H1 (cell line): ENCODE measurements at regions not wholly inside any gene's neighbourhood (a gene's known extent, or its start where the extent isn't known, plus 50 kb on each side); places are given as distances from the start of the nearest gene placed in this dataset.

ENCODE experiments used
- CTCF ChIA-PET: fragments of 300-600 bp; sonication (Branson Sonifier 250); formaldehyde crosslinking; loops from one replicate; lab custom pipeline; 2021; ENCODE audit not compliant: partially characterized antibody; lab: Charles Lee
- POLR2A ChIA-PET: fragments of 300-600 bp; sonication (Branson Sonifier 250); formaldehyde crosslinking; loops from one replicate; lab custom pipeline; 2021; ENCODE audit warnings: inconsistent platforms; ENCODE audit not compliant: partially characterized antibody; lab: Charles Lee
- DNase-seq, 2 experiments: peaks; one replicate each; pipeline versions ENCODE4 v3.0.0 to v3.0.0-alpha.2; 2010 to 2022; ENCODE audit warnings: low spot score in 2 of 2, low read depth in 1 of 2, mixed read lengths in 1 of 2
- FAIRE-seq: peaks from 2 replicates; lab custom pipeline; 2011; peaks lifted over from hg19 to GRCh38; lab: Jason Lieb, UNC
- H2AFZ ChIP-seq: 2 replicates; pipeline ENCODE4 v1.8.1; 2012; ENCODE audit warnings: low read length, inconsistent platforms
- H2AK5ac ChIP-seq: 2 replicates; pipeline ENCODE4 v1.6.1; 2013; ENCODE audit warnings: low read depth, low read length
- H2BK120ac ChIP-seq: replicated peaks from 2 replicates; pipeline ENCODE3; 2013; ENCODE audit warnings: low read depth, low read length, inconsistent platforms
- H2BK12ac ChIP-seq: 2 replicates; pipeline ENCODE4 v1.6.1; 2013; ENCODE audit warnings: low read depth, low read length
- H2BK15ac ChIP-seq: 2 replicates; pipeline ENCODE4 v1.6.1; 2013; ENCODE audit warnings: low read length
- H2BK20ac ChIP-seq: 2 replicates; pipeline ENCODE4 v1.6.1; 2013; ENCODE audit warnings: low read length
- H2BK5ac ChIP-seq: 2 replicates; pipeline ENCODE4 v1.6.1; 2013; ENCODE audit warnings: low read depth, low read length
- H3K14ac ChIP-seq: 2 replicates; pipeline ENCODE4 v1.6.1; 2013; ENCODE audit warnings: inconsistent platforms; ENCODE audit not compliant: insufficient read length
- H3K18ac ChIP-seq: 2 replicates; pipeline ENCODE4 v1.6.1; 2013; ENCODE audit warnings: low read length; ENCODE audit errors: extremely low read depth
- H3K23ac ChIP-seq: 2 replicates; pipeline ENCODE4 v1.6.1; 2013; ENCODE audit warnings: inconsistent platforms; ENCODE audit not compliant: insufficient read length
- H3K23me2 ChIP-seq: 2 replicates; pipeline ENCODE4 v1.6.1; 2013; ENCODE audit warnings: low read depth, low read length
- H3K27ac ChIP-seq: 2 replicates; pipeline ENCODE4 v1.6.1; 2011; ENCODE audit warnings: low read depth, low read length, inconsistent platforms
- H3K27me3 ChIP-seq, 4 experiments: replicated peaks in 1 of 4; 1 replicate in 1 of 4; 2 replicates in 3 of 4; pipeline versions ENCODE4 v1.6.1 to v1.8.1; 2011 to 2013; ENCODE audit warnings: low read length in 3 of 4, mild to moderate bottlenecking in 3 of 4, inconsistent platforms in 2 of 4, mixed read lengths in 2 of 4, moderate library complexity in 1 of 4; ENCODE audit not compliant: control insufficient read depth in 3 of 4, insufficient read depth in 3 of 4; ENCODE audit errors: extremely low read depth in 1 of 4
- H3K36me3 ChIP-seq, 4 experiments: 2 replicates each; pipeline versions ENCODE4 v1.6.1 to v1.8.1; 2011 to 2013; ENCODE audit warnings: mild to moderate bottlenecking in 4 of 4, low read length in 3 of 4, moderate library complexity in 2 of 4, control low read depth in 1 of 4, inconsistent platforms in 1 of 4; ENCODE audit not compliant: insufficient read depth in 4 of 4, control insufficient read depth in 2 of 4
- H3K4ac ChIP-seq: replicated peaks from 2 replicates; pipeline ENCODE3; 2013; ENCODE audit warnings: low read length, low read depth, mixed read lengths, inconsistent platforms; ENCODE audit not compliant: insufficient read length
- H3K4me1 ChIP-seq, 4 experiments: replicated peaks in 1 of 4; 1 replicate in 1 of 4; 2 replicates in 3 of 4; pipeline versions ENCODE4 v1.6.1 to v1.8.1; 2011 to 2013; ENCODE audit warnings: low read length in 3 of 4, inconsistent platforms in 2 of 4, mixed read lengths in 1 of 4; ENCODE audit not compliant: insufficient read depth in 4 of 4, control insufficient read depth in 3 of 4
- H3K4me2 ChIP-seq, 2 experiments: 2 replicates each; pipeline versions ENCODE4 v1.6.1 to v1.8.1; 2011 to 2013; ENCODE audit warnings: low read depth in 2 of 2, low read length in 2 of 2, control low read depth in 1 of 2, inconsistent platforms in 1 of 2, mild to moderate bottlenecking in 1 of 2; ENCODE audit not compliant: insufficient read depth in 1 of 2
- H3K4me3 ChIP-seq, 4 experiments: fragments of 200-600, 300-600 bp in 1 of 4; sonication (generic), shearing (Covaris generic), sonication (Bioruptor Twin) in 1 of 4; 2 replicates each; pipeline versions ENCODE4 v1.5.1 to v1.8.1; 2011 to 2016; ENCODE audit warnings: low read length in 4 of 4, low read depth in 3 of 4, control low read depth in 2 of 4, inconsistent platforms in 2 of 4, mild to moderate bottlenecking in 2 of 4, mixed read lengths in 1 of 4, moderate library complexity in 1 of 4; ENCODE audit not compliant: insufficient read depth in 2 of 4; ENCODE audit errors: extremely low read depth in 1 of 4
- H3K56ac ChIP-seq: replicated peaks from 2 replicates; pipeline ENCODE3; 2013; ENCODE audit warnings: low read depth, mild to moderate bottlenecking, mixed read lengths, low read length, inconsistent platforms; ENCODE audit not compliant: insufficient read length
- H3K79me1 ChIP-seq: 2 replicates; pipeline ENCODE4 v1.6.1; 2013; ENCODE audit warnings: low read depth, low read length, control low read depth
- H3K79me2 ChIP-seq, 2 experiments: 2 replicates each; pipeline versions ENCODE4 v1.6.1 to v1.8.1; 2012 to 2013; ENCODE audit warnings: low read length in 2 of 2, mild to moderate bottlenecking in 2 of 2, inconsistent platforms in 1 of 2; ENCODE audit not compliant: insufficient read depth in 2 of 2, control insufficient read depth in 1 of 2
- H3K9ac ChIP-seq, 4 experiments: replicated peaks in 1 of 4; 1 replicate in 1 of 4; 2 replicates in 3 of 4; pipeline versions ENCODE4 v1.6.1 to v1.8.1; 2011 to 2013; ENCODE audit warnings: low read depth in 3 of 4, low read length in 3 of 4, control low read depth in 2 of 4, mild to moderate bottlenecking in 2 of 4, moderate library complexity in 2 of 4, inconsistent platforms in 1 of 4; ENCODE audit errors: extremely low read depth in 1 of 4
- H3K9me3 ChIP-seq, 2 experiments: 2 replicates each; pipeline versions ENCODE4 v1.6.1 to v1.8.1; 2012 to 2013; ENCODE audit warnings: mild to moderate bottlenecking in 2 of 2, moderate library complexity in 2 of 2, control low read depth in 1 of 2, inconsistent platforms in 1 of 2, low read depth in 1 of 2, low read length in 1 of 2, mixed read lengths in 1 of 2; ENCODE audit not compliant: insufficient read depth in 2 of 2
- H4K20me1 ChIP-seq, 2 experiments: replicated peaks in 1 of 2; 2 replicates each; pipeline versions ENCODE3 to v1.8.1; 2011 to 2013; ENCODE audit warnings: inconsistent platforms in 2 of 2, low read length in 2 of 2, mild to moderate bottlenecking in 1 of 2; ENCODE audit not compliant: insufficient read depth in 2 of 2, control insufficient read depth in 1 of 2
- H4K5ac ChIP-seq: 2 replicates; pipeline ENCODE4 v1.6.1; 2013; ENCODE audit warnings: low read length, low read depth, mixed read lengths, inconsistent platforms; ENCODE audit not compliant: insufficient read length
- H4K8ac ChIP-seq: 2 replicates; pipeline ENCODE4 v1.8.0; 2013; ENCODE audit warnings: mild to moderate bottlenecking, moderate library complexity, low read length, inconsistent platforms; ENCODE audit not compliant: insufficient read depth; ENCODE audit errors: extremely low read depth
- H4K91ac ChIP-seq: replicated peaks from 2 replicates; pipeline ENCODE3; 2013; ENCODE audit warnings: low read length, mixed read lengths, inconsistent platforms; ENCODE audit not compliant: insufficient read length
- CEBPB ChIP-seq: IDR thresholded peaks from 2 replicates; pipeline ENCODE4 v1.6.1; 2012; ENCODE audit warnings: low read depth, low read length
- RAD21 ChIP-seq, 2 experiments: IDR thresholded peaks in 1 of 2; conservative IDR thresholded peaks in 1 of 2; 2 replicates each; pipeline ENCODE4 v1.6.1; 2011; ENCODE audit warnings: low read depth in 2 of 2, low read length in 2 of 2, improper control_type of control experiment in 1 of 2, inconsistent platforms in 1 of 2, mild to moderate bottlenecking in 1 of 2, moderate library complexity in 1 of 2
- SAP30 ChIP-seq: fragments of 300-600 bp; sonication (generic); IDR thresholded peaks from 2 replicates; pipeline ENCODE4 v1.7.1; 2012; ENCODE audit warnings: low read length, moderate library complexity, mild to moderate bottlenecking, inconsistent platforms; ENCODE audit not compliant: insufficient read depth, insufficient replicate concordance
- SRF ChIP-seq: IDR thresholded peaks from 2 replicates; pipeline ENCODE4 v1.6.1; 2011; ENCODE audit warnings: mild to moderate bottlenecking, low read depth, low read length, moderate library complexity
- TAF7 ChIP-seq: optimal IDR thresholded peaks from 2 replicates; pipeline ENCODE3; 2011; ENCODE audit warnings: low read depth, mild to moderate bottlenecking, inconsistent platforms, low read length, moderate library complexity, borderline replicate concordance
- WGBS, 2 experiments: shearing (Covaris generic) in 1 of 2; methylation state at CpG; one replicate each; pipeline versions ENCODE4 v1.1.6 to v1.1.7; 2013 to 2015; ENCODE audit warnings: low lambda C conversion rate in 2 of 2, mixed read lengths in 2 of 2, inconsistent platforms in 1 of 2, low coverage in 1 of 2, missing lambda C conversion rate in 1 of 2; ENCODE audit not compliant: insufficient replicate concordance in 2 of 2, insufficient coverage in 1 of 2, insufficient read length in 1 of 2; ENCODE audit errors: extremely low coverage in 1 of 2, missing lambda C conversion rate in 1 of 2; 5-methylcytosine and 5-hydroxymethylcytosine counted together
- TF ChIP-seq, protein P1 (sequence below), 3 experiments: IDR thresholded peaks; 1 replicate in 2 of 3; 2 replicates in 1 of 3; pipeline versions ENCODE4 v1.5.1 to v1.6.1; 2011; ENCODE audit warnings: low read length in 3 of 3, mild to moderate bottlenecking in 3 of 3, inconsistent platforms in 2 of 3, low read depth in 1 of 3, moderate library complexity in 1 of 3; ENCODE audit not compliant: insufficient read depth in 1 of 3; ENCODE audit errors: control extremely low read depth in 1 of 3

DNA sequence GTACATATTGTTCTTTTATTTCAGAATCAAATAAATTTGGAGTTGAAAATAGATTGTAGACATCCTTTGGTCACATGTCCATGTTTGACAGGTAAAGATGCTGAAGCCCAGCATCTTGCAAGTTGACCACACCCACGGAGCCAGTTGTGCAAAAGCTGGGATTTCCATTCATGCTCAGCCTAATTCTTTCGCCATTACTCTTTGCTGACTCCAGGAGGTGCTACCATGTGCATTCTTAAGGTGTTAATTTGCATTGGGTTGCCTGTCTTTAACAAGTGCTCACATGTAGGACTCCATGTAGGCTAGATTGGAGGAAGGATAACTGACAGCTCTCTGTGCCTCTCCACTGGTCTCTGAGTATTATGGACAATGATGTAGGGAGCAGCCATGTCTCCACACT lies 660.7 kb downstream of the LMO4 start:
- Histone ChIP-seq H3K56ac (no peak overlapping the region), H3K79me1 (no peaks in the 10 kb centered on the region), H2BK120ac (no peak overlapping the region), H3K4me2 (no peak overlapping the region), H2BK15ac (no peak overlapping the region), H3K27ac (no peak overlapping the region), H3K9ac (no peak overlapping the region), H2AK5ac (no peak overlapping the region), H3K4me3 (no peak overlapping the region), H2BK5ac (no peak overlapping the region), H3K79me2 (no peaks in the 10 kb centered on the region), H3K23me2 (no peaks in the 10 kb centered on the region), H4K8ac (no peak overlapping the region), H3K14ac (no peak overlapping the region), H3K9me3 (no peaks in the 10 kb centered on the region), H2BK12ac (no peak overlapping the region), H4K5ac (no peak overlapping the region), H3K4me1 (no peaks in the 10 kb centered on the region), H3K4ac (no peak overlapping the region), H3K18ac (no peak overlapping the region), H4K20me1 (no peaks in the 10 kb centered on the region), H3K27me3 (no peaks in the 10 kb centered on the region), H4K91ac (no peak overlapping the region), H2AFZ (no peak overlapping the region), H3K23ac (no peak overlapping the region), H2BK20ac (no peak overlapping the region), H3K36me3 (no peaks in the 10 kb centered on the region)
- ChIA-PET CTCF (interaction anchor here (0.7 to 2.8 kb wide), 8 partner anchors 8 to 663 kb away, joined by 3 to 15 read pairs (median 4); no protein-coding TSS in a partner anchor), POLR2A (no interaction called here)
- DNase-seq (no peak), FAIRE-seq (peak; percentile 69)
- TF ChIP-seq TAF7 (no peak), SRF (no peak), SAP30 (no peak), RAD21 (IDR thresholded peaks at IDR 0.05 in 1 of 2, conservative IDR thresholded peaks at IDR 0.05 in 1 of 2; ENCODE audit: low read depth in 2 of 2, low read length in 2 of 2) (peak; percentile 2 to 24; a peak in 1 of 4 replicates), CEBPB (0 out of 2 replicates have a peak, but pooled peaks have one; percentile 21)
- TF ChIP-seq, protein P1, sequence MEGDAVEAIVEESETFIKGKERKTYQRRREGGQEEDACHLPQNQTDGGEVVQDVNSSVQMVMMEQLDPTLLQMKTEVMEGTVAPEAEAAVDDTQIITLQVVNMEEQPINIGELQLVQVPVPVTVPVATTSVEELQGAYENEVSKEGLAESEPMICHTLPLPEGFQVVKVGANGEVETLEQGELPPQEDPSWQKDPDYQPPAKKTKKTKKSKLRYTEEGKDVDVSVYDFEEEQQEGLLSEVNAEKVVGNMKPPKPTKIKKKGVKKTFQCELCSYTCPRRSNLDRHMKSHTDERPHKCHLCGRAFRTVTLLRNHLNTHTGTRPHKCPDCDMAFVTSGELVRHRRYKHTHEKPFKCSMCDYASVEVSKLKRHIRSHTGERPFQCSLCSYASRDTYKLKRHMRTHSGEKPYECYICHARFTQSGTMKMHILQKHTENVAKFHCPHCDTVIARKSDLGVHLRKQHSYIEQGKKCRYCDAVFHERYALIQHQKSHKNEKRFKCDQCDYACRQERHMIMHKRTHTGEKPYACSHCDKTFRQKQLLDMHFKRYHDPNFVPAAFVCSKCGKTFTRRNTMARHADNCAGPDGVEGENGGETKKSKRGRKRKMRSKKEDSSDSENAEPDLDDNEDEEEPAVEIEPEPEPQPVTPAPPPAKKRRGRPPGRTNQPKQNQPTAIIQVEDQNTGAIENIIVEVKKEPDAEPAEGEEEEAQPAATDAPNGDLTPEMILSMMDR (IDR thresholded peaks at IDR 0.05; ENCODE audit: control extremely low read depth in 1 of 3, insufficient read depth in 1 of 3, low read depth in 1 of 3, low read length in 3 of 3): peak in 1 of 3 experiments; percentile 45; a peak in 2 of 4 replicates
- WGBS, 2 experiments: 85% methylated on average over 2 of the region's 2 CpGs; no CpG with 5 or more reads in 1 of the 2 experiments
